ENCODE measurements at regions not wholly inside any gene's neighbourhood (a gene's known extent, or its start where the extent isn't known, plus 50 kb on each side); places are given as distances from the start of the nearest gene placed in this dataset.

DNA sequence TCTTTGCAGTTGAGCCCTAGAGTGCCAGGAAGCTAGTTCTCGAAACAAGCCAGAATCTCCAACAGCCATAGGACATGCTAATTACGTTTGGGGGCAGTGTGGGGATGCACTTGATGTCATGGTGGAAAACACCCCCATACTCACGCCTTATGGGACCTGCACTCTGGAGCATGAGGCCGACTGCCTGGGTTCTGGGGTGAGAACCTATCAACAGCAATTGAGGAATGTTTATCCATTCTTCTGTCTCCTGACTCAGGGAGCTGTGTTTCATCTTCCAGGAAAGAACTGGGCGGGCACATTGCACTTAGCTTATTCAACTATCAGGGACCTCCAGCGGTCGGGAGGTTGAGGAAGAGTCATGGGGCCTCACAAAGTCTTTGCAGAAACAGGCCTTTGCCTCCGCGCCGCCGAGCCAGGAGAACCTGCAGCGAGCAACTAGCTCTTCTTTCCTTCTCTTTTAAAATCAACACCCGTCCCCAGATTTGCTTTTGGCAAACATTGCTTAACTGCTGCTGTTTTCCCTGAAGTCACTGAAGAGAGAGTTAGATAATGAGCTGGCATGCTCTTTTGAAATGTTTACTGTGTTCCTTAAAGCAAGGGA is 226.1 kb upstream of the DIO3 start:
- Histone ChIP-seq H3K27me3 (ENCODE audit: low read depth) (peaks cover 76% of the 10 kb centered on the region), H3K36me3 (no peaks in the 10 kb centered on the region), H3K4me3 (no peak overlapping the region), H3K27ac (replicated peaks) (peak overlapping the region; percentile 11), H3K4me1 (no peaks in the 10 kb centered on the region), H3K9me3 (replicated peaks) (no peaks in the 10 kb centered on the region)
- DNase-seq, result no peak
- TF ChIP-seq, protein P1, sequence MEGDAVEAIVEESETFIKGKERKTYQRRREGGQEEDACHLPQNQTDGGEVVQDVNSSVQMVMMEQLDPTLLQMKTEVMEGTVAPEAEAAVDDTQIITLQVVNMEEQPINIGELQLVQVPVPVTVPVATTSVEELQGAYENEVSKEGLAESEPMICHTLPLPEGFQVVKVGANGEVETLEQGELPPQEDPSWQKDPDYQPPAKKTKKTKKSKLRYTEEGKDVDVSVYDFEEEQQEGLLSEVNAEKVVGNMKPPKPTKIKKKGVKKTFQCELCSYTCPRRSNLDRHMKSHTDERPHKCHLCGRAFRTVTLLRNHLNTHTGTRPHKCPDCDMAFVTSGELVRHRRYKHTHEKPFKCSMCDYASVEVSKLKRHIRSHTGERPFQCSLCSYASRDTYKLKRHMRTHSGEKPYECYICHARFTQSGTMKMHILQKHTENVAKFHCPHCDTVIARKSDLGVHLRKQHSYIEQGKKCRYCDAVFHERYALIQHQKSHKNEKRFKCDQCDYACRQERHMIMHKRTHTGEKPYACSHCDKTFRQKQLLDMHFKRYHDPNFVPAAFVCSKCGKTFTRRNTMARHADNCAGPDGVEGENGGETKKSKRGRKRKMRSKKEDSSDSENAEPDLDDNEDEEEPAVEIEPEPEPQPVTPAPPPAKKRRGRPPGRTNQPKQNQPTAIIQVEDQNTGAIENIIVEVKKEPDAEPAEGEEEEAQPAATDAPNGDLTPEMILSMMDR (IDR thresholded peaks at IDR 0.05; ENCODE audit: borderline replicate concordance), result no peak
- intact Hi-C loops (cut with micrococcal nuclease), result no loop called here

GRCh38 chr14:101336183-101336582 is 225.1 kb upstream of the DIO3 start:
- intact Hi-C loops (cut with micrococcal nuclease), result no loop called here

GRCh38 chr14:101337053-101337452 is 224.2 kb upstream of the DIO3 start:
- no peak overlapping the region for H3K27ac ChIP-seq (replicated peaks)
- no peaks in the 10 kb centered on the region for H3K36me3 ChIP-seq
- H3K9me3 ChIP-seq (replicated peaks), result no peaks in the 10 kb centered on the region
- TF ChIP-seq, protein P1 (IDR thresholded peaks at IDR 0.05; ENCODE audit: borderline replicate concordance), result no peak
- no peak for DNase-seq
- intact Hi-C loops (cut with micrococcal nuclease), result no loop called here
- no peak overlapping the region for H3K4me3 ChIP-seq
- no peaks in the 10 kb centered on the region for H3K4me1 ChIP-seq
- H3K27me3 ChIP-seq (ENCODE audit: low read depth), result peaks cover 77% of the 10 kb centered on the region

More at GRCh38 chr14:101336183-101336582, 225.1 kb upstream of the DIO3 start:
- Histone ChIP-seq H3K9me3 (replicated peaks) (no peaks in the 10 kb centered on the region), H3K36me3 (no peaks in the 10 kb centered on the region), H3K27ac (replicated peaks) (no peak overlapping the region), H3K27me3 (ENCODE audit: low read depth) (peaks cover 73% of the 10 kb centered on the region), H3K4me3 (no peak overlapping the region), H3K4me1 (no peaks in the 10 kb centered on the region)
- DNase-seq, result no peak
- TF ChIP-seq, protein P1 (IDR thresholded peaks at IDR 0.05; ENCODE audit: borderline replicate concordance), result no peak

GRCh38 chr14:101340556-101340955 is 220.7 kb upstream of the DIO3 start:
- peaks cover 58% of the 10 kb centered on the region for H3K27me3 ChIP-seq (ENCODE audit: low read depth)
- TF ChIP-seq, protein P1 (IDR thresholded peaks at IDR 0.05; ENCODE audit: borderline replicate concordance), result no peak
- no peak overlapping the region for H3K27ac ChIP-seq (replicated peaks)
- DNase-seq, result no peak
- intact Hi-C loops (cut with micrococcal nuclease), result no loop called here
- H3K9me3 ChIP-seq (replicated peaks), result peaks cover 9% of the 10 kb centered on the region
- no peak overlapping the region for H3K4me3 ChIP-seq
- no peaks in the 10 kb centered on the region for H3K36me3 ChIP-seq
- H3K4me1 ChIP-seq, result no peaks in the 10 kb centered on the region

- H3K27ac ChIP-seq (replicated peaks), result no peak overlapping the region
- TF ChIP-seq, protein P1 (IDR thresholded peaks at IDR 0.05; ENCODE audit: borderline replicate concordance), result no peak
- no peak overlapping the region for H3K4me3 ChIP-seq
These were observed 213.2 kb upstream of the DIO3 start for GRCh38 chr14:101347893-101348777.

More at GRCh38 chr14:101347893-101348777, 213.2 kb upstream of the DIO3 start:
- intact Hi-C loops (cut with micrococcal nuclease), result no loop called here
- no peak for DNase-seq
- Histone ChIP-seq H3K4me1 (no peaks in the 10 kb centered on the region), H3K27me3 (ENCODE audit: low read depth) (peaks cover 5% of the 10 kb centered on the region), H3K9me3 (replicated peaks) (peaks cover 47% of the 10 kb centered on the region), H3K36me3 (no peaks in the 10 kb centered on the region)
